ENCODE measurements at regions not wholly inside any gene's neighbourhood (a gene's known extent, or its start where the extent isn't known, plus 50 kb on each side); places are given as distances from the start of the nearest gene placed in this dataset.
"Not testable (repeated sequence)": the region's sequence is repeated elsewhere in the genome, so short reads cannot be mapped to it uniquely, and the experiment has no call there.

DNA sequence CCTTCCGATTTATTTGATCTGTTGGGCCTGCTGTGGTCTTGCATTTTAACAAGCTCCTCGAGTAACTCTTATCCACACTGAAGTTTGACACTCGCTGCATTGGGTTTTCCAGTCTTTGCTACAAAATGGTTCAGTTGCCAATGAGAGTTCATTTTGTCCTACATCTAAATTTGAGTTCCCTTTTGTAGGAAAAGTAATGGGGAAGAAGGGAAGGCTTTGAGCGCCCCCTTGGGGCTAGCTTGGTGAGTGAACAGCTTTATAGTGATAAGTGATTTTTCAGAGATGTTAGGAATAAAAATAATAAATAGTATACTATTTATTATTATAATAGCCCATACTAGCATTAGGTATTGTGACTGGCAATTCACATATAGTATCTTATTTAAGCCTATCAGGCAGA lies 89.9 kb upstream of the GNAQ start:
- peak; percentile 70 to 83 for DNase-seq

DNA sequence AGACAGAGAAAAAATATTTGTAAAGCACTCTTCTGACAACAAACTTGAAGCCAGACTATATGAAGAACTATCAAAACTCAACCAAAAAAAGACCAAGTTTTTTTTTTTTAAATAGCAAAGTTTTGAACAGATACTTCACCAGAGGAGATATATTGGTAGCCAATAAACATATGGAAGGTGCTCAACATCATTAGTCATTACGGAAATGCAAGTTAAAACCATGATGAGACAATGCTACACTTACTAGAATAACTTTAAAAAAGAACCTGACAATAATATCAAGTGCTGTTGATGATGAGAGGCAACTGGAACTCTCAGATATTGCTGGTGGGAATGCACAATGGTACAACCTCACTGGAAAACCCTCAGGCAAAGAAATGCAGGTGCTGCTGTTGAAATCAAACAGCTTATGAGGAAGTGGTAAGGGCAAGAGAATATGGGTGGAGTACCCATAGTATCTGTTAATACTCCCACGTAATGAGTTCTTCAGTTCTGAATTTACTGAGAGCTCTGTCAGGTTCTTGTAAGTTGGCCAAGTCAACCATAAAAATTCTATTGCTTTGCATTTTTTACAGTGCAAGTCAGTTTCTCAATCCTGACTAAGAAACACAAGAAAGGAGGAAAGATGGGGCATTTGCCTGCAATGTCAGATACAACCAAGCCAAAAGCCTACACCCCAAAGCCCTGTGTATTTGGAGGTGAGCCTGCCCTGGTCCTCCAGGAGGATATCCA lies 87.3 kb upstream of the GNAQ start:
- peak; percentile 83 to 86 for DNase-seq

DNA sequence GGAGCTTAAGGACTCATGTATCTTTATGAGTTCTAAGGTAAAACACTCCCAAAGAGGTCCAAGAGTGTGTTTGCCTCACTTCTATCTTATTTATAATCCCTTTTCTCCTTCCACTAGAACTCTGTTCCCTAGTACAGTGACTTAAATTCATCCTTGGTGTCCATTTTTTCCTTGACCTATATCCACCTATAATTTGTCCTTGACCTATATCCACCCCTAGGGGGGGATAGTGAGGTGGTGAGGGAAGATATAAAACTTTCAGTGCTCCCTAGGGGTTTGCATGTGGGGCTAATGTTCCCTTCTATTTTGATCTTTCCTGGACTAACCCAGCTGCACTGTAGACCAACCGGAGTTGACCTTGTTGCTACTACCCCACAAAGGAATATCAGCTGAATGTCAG lies 83.5 kb upstream of the GNAQ start:
- peak; percentile 31 to 70 for DNase-seq

DNA sequence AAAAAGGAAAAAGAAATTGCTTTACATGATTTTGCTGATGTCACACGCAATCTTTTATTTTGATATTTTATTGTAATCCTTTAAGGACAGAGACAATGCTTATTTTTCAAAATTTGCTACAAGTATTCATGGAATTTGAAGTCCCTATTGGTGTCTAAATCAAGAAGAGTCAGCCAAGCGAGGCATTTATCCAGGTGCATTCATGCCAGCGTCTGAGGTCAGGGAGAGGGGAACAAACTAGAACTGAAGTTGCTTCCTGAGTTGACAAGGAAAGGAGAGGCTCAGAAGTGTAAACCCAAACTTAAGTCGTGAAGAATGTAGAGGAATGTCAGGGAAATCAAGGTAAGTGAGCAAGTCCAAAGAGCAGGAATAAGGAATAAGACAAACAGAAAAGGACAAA lies 83.0 kb upstream of the GNAQ start:
- no peak for DNase-seq

DNA sequence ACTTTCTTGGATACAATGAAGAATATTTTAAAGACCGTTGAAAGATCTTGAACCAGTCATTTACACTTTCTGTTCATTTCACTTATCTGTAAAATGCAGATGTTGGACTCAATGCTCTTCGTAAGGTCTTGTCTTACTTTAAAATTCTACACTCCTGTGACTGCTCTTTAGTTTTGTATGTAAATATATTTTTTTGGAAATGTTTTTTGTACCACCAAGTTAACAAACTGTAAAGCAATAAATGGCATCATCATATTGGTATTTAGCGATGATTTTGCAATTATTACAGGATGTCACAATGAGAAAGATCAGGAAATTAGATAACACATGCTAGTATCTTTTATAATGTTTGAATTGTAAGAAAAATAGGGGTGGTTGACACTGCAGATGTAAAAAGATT lies 80.8 kb upstream of the GNAQ start:
- DNase-seq: no peak

DNA sequence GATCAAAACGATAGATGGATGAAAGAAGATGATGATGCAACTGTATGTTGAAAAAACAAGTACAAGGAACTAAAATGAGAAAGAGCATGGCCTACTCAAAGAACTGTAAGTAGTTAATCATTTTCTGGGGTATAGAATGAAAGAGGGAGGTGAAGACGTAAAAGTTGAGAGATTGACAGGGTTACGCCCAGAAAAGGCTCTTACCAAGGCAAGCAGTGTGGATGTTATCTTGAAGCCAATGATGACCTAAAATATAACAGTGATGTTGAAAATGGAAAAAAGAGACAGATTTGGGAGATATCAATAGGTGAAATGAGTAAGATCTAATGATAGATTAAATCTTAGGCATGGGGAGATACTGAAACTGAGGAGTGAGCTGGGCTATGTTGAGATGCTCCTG lies 80.4 kb upstream of the GNAQ start:
- DNase-seq: no peak

DNA sequence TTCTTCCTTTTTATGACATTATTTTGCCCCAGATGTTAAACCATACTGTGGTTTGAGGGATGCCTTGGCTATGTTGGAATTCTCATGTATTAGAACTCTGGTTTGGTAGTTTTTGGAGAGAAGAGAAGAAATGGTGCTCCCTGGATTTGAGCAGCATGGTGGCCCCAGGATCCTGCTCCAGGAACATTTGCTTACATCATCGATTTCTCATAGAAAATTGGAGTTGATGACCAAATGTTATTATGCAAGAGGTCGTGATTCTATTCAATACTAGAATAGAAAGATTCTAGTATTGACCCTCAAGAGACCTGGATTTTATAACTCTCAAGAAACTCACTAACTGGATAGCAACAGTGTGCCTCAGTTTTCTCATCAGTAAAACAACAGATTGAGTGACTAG lies 77.5 kb upstream of the GNAQ start:
- DNase-seq: no peak

DNA sequence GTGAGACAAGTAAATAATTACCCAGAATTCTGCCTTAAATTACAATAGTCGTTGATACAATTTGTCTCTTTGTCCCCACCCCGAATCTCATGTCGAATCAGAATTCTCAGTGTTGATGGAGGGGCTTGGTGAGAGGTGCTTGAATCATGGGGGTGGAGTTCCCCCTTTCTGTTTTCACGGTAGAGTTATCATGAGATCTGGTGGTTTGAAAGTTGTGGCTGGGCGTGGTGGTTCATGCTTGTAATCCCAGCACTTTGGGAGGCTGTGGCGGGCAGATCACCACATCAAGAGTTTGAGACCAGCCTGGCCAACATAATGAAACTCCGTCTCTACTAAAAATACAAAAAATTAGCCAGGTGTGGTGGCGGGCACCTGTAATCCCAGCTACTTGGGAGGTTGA lies 75.0 kb upstream of the GNAQ start:
- DNase-seq: not testable (repeated sequence)

DNA sequence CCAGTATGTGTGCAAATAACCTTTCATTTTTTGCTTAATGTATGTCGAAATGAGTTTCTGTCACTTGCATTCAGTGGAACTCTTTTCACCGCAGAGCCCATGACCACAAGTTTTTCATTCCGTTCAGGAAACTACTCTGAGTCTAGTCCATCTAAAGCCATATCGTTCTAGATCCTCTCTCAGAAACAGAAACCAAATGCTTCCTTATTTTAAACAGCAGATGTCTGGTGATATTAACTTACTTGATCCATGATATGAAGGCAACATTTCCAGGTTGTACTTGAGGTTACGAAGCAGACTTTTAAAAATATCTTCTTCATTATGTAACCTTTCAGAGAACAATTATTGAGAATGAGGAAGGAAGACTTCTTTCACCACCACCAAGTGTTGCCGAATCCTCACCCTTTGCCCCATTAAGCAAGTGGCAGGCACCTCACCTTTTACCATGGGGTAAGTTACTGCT lies 72.4 kb upstream of the GNAQ start:
- DNase-seq: peak; percentile 99

DNA sequence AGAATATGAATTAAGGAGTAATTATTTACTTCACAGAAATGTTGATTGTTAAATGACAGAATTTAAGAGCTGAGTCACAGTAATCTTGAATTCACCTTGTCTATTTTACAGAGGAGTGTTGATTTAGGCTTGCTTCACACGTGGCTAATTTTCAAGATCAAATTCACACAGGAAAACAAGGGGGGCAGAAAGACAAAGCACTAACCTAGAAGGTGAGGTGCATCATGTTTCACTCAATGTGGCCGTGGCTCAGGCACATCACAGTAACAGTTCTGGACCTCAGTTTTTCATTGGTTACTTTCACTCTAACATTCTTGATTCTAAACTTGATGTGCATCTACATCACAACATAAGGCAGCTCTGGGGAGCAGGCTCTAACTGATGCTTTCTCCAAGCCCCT lies 69.6 kb upstream of the GNAQ start:
- no peak for DNase-seq

DNA sequence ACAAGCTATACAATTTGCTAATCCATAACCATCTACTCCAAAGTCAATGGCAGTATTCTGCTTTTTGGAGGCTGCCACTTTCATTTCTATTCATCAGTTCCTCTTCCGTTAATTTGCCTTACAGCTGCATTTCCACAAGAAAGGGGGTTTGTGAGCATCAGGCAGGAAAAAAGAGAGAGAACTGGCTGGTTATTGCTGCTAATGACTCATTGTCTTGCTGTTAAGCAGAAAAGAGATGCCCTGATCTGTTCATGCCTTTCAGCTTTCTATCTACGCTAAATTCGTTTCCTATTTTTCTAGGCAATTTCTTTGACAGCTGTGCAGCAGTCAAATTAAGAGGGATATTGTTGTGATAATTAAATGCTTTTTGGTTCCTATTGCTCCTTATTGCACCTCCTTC lies 65.9 kb upstream of the GNAQ start:
- DNase-seq: peak; percentile 89 to 90

DNA sequence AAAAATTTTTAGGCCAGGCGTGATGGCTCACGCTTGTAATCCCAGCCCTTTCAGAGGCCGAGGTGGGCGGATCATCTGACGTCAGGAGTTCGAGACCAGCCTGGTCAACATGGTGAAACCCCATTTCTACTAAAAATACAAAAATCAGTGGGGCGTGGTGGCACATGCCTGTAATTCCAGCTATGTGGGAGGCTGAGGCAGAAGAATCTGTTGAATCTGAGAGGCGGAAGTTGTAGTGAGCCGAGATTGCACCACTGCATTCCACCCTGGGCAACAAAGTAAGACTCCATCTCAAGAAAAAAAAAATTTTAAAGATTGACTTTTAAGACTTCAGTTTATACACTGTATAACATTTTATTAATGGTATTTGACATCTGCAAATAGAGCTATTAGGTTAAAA lies 60.1 kb upstream of the GNAQ start:
- DNase-seq: no peak

DNA sequence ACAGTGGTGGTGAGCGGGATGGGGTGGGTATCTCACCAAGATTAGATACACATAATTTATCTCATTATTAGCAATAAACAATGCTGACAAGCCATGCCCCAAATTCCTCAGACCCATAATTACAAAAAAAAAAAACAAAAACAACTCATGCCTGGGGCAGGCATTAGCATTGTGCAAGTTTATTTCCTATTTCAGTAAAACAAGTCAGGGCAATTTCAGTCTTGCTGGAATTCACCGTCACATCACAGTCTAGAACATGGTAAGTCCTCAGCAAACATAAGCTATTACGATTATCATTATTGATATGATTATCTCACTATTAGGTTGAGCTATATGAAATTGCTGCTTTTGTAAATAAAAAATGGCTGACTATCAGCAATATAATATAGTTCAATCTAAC lies 57.5 kb upstream of the GNAQ start:
- DNase-seq: no peak

DNA sequence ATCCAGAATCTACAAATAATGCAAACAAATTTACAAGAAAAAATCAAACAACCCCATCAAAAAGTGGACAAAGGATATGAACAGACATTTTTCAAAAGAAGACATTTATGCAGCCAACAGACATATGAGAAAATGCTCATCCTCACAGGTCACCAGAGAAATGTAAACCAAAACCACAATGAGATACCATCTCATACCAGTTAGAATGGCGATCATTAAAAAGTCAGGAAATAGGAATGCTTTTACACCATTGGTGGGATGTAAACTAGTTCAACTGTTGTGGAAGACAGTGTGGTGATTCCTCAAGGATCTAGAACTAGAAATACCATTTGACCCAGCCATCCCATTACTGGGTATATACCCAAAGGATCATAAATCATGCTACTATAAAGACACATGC lies 56.6 kb upstream of the GNAQ start:
- DNase-seq: not testable (repeated sequence)
